ENCODE measurements at regions not wholly inside any gene's neighbourhood (a gene's known extent, or its start where the extent isn't known, plus 50 kb on each side); places are given as distances from the start of the nearest gene placed in this dataset.

- TF ChIP-seq POLR2AphosphoS5 (IDR thresholded peaks at IDR 0.05; ENCODE audit: borderline replicate concordance, low read depth, low read length) = no peak
- no peak for TF ChIP-seq FOXP2 (optimal IDR thresholded peaks at IDR 0.05; ENCODE audit: control extremely low read depth, extremely low read length, insufficient read depth)
Observed at GRCh38 chr4:134401798-134402197, 200.2 kb upstream of the PABPC4L start.

Measured in SK-N-MC (cell line).